HepG2 (cell line): ENCODE measurements at regions not wholly inside any gene's neighbourhood (a gene's known extent, or its start where the extent isn't known, plus 50 kb on each side); places are given as distances from the start of the nearest gene placed in this dataset.

Experiments used
- ATF2 ChIP-seq: sonication (generic); formaldehyde crosslinking; IDR thresholded peaks from 2 replicates; pipeline ENCODE4 v1.4.0; 2020; ENCODE audit warnings: missing genetic modification reagents
- ETV6 ChIP-seq: sonication (generic); formaldehyde crosslinking; conservative IDR thresholded peaks from 2 replicates; pipeline ENCODE4 v1.4.0; 2020; ENCODE audit warnings: missing genetic modification reagents
- PATZ1 ChIP-seq: sonication (generic); formaldehyde crosslinking; IDR thresholded peaks from 2 replicates; pipeline ENCODE4 v1.4.0; 2020; ENCODE audit warnings: missing genetic modification reagents
- POLR2A ChIP-seq, 2 experiments: IDR thresholded peaks; 2 replicates each; pipeline ENCODE4 v1.6.1; 2011; ENCODE audit warnings: low read depth in 2 of 2, low read length in 2 of 2, mild to moderate bottlenecking in 1 of 2, moderate library complexity in 1 of 2; ENCODE audit not compliant: insufficient read depth in 1 of 2
- ZNF20 ChIP-seq: sonication (generic); formaldehyde crosslinking; IDR thresholded peaks from 2 replicates; pipeline ENCODE4 v1.4.0; 2020; ENCODE audit warnings: mild to moderate bottlenecking, moderate library complexity, missing genetic modification reagents

DNA sequence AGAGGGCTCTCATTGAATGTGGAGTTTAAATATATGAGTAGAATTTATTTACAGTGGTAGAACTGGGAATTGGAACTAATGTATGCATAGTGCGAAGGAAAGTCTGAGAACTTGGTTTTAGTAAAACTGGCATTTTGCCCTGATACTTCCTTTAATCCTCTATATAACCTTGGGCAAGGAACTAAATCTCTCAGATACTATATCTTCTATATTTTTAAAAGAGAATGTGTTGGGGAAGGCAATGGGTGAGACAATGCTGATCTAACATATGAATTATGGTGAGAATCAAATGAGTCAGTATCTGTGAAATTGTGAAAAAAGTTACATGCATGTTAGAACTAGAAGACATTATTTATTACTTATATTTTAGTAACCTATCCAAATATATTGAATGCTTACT lies 2109.4 kb upstream of the PIK3C3 start:
- TF ChIP-seq ETV6 (CRISPR knock-in tag) (no peak), PATZ1 (CRISPR knock-in tag) (no peak), POLR2A (IDR thresholded peaks at IDR 0.05; ENCODE audit: insufficient read depth in 1 of 2, low read depth in 2 of 2, low read length in 2 of 2) (no peak), ZNF20 (CRISPR knock-in tag) (no peak), ATF2 (CRISPR knock-in tag) (no peak)
